ENCODE measurements at regions not wholly inside any gene's neighbourhood (a gene's known extent, or its start where the extent isn't known, plus 50 kb on each side); places are given as distances from the start of the nearest gene placed in this dataset.

DNA sequence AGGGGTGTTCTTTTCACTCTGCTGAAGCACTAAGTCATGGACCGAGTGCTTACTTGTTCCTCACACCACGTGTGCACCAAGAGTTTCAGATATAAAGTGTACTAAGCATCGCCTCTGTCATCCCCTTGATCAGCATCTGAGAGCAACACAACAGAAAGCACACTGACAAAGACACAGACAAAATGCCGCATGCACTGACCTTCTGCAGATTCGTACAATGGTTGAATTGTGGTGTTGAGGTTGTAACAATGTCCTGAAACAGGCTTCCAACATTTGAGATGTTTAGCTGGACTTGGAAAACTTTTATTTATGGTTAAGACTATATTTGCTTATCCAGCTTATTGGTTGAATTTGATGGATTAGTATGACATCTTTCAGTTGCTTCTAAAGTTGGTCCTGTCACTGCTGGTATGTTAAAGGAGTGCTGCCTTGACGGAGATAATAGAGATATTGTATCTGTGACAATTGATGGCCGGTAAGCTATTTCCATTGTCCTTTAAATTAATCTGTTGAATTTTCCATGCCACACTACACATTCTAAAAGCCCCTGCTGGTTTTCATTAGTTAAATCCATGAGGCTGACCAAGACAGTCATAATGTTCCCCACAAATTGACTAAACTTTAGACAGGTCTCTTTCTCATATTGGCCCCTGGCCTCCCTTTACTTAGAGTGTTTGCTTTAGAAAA, 99.9 kb downstream of the CBLN2 start:
- no peak for DNase-seq (ENCODE audit: low spot score)
- no peaks in the 10 kb centered on the region for H3K4me1 ChIP-seq (ENCODE audit: insufficient read depth)
- no peak overlapping the region for H3K4me3 ChIP-seq
- WGBS (ENCODE audit: low lambda C conversion rate, missing lambda C conversion rate) = 45% methylated on average over 7 of the region's 7 CpGs
- no peaks in the 10 kb centered on the region for H3K36me3 ChIP-seq (replicated peaks; ENCODE audit: insufficient read depth, low read depth)
- no peak overlapping the region for H3K27ac ChIP-seq
- no peak overlapping the region for H2AFZ ChIP-seq
- H4K20me1 ChIP-seq (ENCODE audit: insufficient read depth, poor library complexity, severe bottlenecking) = no peaks in the 10 kb centered on the region
- H3K79me2 ChIP-seq = no peaks in the 10 kb centered on the region
- TF ChIP-seq EZH2 (IDR thresholded peaks at IDR 0.05; ENCODE audit: borderline replicate concordance) (no peak), EZH2phosphoT487 (IDR thresholded peaks at IDR 0.05; ENCODE audit: low read depth, severe bottlenecking, unreplicated experiment) (no peak)
- TF ChIP-seq, protein P1, sequence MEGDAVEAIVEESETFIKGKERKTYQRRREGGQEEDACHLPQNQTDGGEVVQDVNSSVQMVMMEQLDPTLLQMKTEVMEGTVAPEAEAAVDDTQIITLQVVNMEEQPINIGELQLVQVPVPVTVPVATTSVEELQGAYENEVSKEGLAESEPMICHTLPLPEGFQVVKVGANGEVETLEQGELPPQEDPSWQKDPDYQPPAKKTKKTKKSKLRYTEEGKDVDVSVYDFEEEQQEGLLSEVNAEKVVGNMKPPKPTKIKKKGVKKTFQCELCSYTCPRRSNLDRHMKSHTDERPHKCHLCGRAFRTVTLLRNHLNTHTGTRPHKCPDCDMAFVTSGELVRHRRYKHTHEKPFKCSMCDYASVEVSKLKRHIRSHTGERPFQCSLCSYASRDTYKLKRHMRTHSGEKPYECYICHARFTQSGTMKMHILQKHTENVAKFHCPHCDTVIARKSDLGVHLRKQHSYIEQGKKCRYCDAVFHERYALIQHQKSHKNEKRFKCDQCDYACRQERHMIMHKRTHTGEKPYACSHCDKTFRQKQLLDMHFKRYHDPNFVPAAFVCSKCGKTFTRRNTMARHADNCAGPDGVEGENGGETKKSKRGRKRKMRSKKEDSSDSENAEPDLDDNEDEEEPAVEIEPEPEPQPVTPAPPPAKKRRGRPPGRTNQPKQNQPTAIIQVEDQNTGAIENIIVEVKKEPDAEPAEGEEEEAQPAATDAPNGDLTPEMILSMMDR (IDR thresholded peaks at IDR 0.05; ENCODE audit: poor library complexity) = no peak
- peaks cover 3% of the 10 kb centered on the region for H3K27me3 ChIP-seq
- H3K9me2 ChIP-seq (replicated peaks; ENCODE audit: insufficient read depth) = no peaks in the 10 kb centered on the region
- no peak overlapping the region for H3K4me2 ChIP-seq
- H3K9me3 ChIP-seq (ENCODE audit: low read depth) = no peaks in the 10 kb centered on the region

DNA sequence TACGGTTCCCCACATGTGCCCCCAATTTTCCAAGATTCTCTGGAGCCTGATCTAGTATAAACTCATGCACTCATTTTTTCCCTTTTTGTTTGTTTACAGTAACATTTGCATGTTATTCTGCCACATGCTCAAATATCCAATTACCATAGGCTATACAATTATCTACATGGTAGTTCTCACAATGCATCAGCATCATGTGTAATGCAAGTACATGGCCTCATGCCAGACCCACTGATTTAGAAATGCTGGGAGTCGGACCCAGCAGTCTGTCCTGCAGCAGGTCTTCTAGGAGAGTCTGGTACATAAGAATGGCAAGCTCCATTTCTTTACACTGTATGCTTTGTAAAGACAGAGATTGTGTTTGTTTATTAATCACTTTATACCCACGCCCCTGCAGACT, 107.7 kb downstream of the CBLN2 start:
- H3K79me2 ChIP-seq = no peaks in the 10 kb centered on the region
- H3K4me3 ChIP-seq = no peak overlapping the region
- H4K20me1 ChIP-seq (ENCODE audit: insufficient read depth, poor library complexity, severe bottlenecking) = no peaks in the 10 kb centered on the region
- no peak for DNase-seq (ENCODE audit: low spot score)
- H3K4me1 ChIP-seq (ENCODE audit: insufficient read depth) = no peaks in the 10 kb centered on the region
- peaks cover 3% of the 10 kb centered on the region for H3K27me3 ChIP-seq
- H3K9me2 ChIP-seq (replicated peaks; ENCODE audit: insufficient read depth) = no peaks in the 10 kb centered on the region
- no peak overlapping the region for H3K27ac ChIP-seq
- H3K4me2 ChIP-seq = no peak overlapping the region
- no peak overlapping the region for H2AFZ ChIP-seq
- no peaks in the 10 kb centered on the region for H3K36me3 ChIP-seq (replicated peaks; ENCODE audit: insufficient read depth, low read depth)
- TF ChIP-seq, protein P1 (IDR thresholded peaks at IDR 0.05; ENCODE audit: poor library complexity) = no peak
- TF ChIP-seq EZH2phosphoT487 (IDR thresholded peaks at IDR 0.05; ENCODE audit: low read depth, severe bottlenecking, unreplicated experiment) (no peak), EZH2 (IDR thresholded peaks at IDR 0.05; ENCODE audit: borderline replicate concordance) (no peak)
- 58% methylated on average over 3 of the region's 3 CpGs for WGBS (ENCODE audit: low lambda C conversion rate, missing lambda C conversion rate)
- H3K9me3 ChIP-seq (ENCODE audit: low read depth) = no peaks in the 10 kb centered on the region

DNA sequence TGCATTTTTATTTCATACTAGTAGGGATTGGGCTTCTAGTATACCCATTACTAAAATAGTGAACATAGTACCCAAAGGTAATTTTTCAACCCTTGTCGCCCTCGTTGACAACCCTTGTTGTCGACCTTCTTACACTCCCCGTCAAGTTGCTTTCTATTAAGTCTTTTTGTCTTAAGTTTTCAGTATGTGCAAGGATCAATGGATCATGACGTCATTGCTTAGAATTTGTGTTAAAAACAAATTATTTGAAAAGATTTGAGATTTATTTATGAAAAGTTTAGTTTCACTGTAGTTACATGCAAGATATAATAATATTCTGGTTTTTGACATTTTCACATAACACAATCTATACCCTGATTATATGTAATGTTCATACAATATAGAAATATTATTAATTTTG, 110.4 kb downstream of the CBLN2 start:
- no peaks in the 10 kb centered on the region for H3K9me3 ChIP-seq (ENCODE audit: low read depth)
- no peaks in the 10 kb centered on the region for H3K27me3 ChIP-seq
- H3K36me3 ChIP-seq (replicated peaks; ENCODE audit: insufficient read depth, low read depth) = no peaks in the 10 kb centered on the region
- no peak for DNase-seq (ENCODE audit: low spot score)
- TF ChIP-seq EZH2 (IDR thresholded peaks at IDR 0.05; ENCODE audit: borderline replicate concordance) (no peak), EZH2phosphoT487 (IDR thresholded peaks at IDR 0.05; ENCODE audit: low read depth, severe bottlenecking, unreplicated experiment) (no peak)
- TF ChIP-seq, protein P1 (IDR thresholded peaks at IDR 0.05; ENCODE audit: poor library complexity) = no peak
- no peaks in the 10 kb centered on the region for H3K9me2 ChIP-seq (replicated peaks; ENCODE audit: insufficient read depth)
- no peaks in the 10 kb centered on the region for H4K20me1 ChIP-seq (ENCODE audit: insufficient read depth, poor library complexity, severe bottlenecking)
- H3K4me2 ChIP-seq = no peak overlapping the region
- H2AFZ ChIP-seq = no peak overlapping the region
- no peaks in the 10 kb centered on the region for H3K79me2 ChIP-seq
- no peaks in the 10 kb centered on the region for H3K4me1 ChIP-seq (ENCODE audit: insufficient read depth)
- H3K4me3 ChIP-seq = no peak overlapping the region
- no peak overlapping the region for H3K27ac ChIP-seq
- WGBS (ENCODE audit: low lambda C conversion rate, missing lambda C conversion rate) = 85% methylated on average over 5 of the region's 5 CpGs
